ENCODE measurements at regions not wholly inside any gene's neighbourhood (a gene's known extent, or its start where the extent isn't known, plus 50 kb on each side); places are given as distances from the start of the nearest gene placed in this dataset.

DNA sequence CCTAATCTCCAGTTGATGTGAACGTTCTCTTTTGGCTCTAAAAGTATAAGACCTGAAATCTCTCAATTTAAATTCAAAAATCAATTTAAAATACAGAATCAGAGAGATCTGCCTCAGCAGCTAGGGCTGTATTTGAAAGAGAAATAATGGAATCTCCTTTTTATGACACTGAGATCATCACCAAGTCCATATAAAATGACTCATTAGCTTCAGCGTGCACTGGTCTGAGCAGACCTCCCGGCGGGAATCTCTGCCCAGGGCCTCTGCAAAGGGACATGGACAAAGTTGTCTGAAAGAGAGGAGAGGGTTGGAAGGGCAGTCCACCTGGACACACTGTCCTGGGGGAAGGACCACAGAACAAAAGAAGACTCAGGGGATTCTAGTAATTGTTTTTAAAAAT is 855.6 kb downstream of the EFNB2 start:
- no peak for TF ChIP-seq POLR2A (IDR thresholded peaks at IDR 0.05; ENCODE audit: low read depth)
- TF ChIP-seq, protein P1, sequence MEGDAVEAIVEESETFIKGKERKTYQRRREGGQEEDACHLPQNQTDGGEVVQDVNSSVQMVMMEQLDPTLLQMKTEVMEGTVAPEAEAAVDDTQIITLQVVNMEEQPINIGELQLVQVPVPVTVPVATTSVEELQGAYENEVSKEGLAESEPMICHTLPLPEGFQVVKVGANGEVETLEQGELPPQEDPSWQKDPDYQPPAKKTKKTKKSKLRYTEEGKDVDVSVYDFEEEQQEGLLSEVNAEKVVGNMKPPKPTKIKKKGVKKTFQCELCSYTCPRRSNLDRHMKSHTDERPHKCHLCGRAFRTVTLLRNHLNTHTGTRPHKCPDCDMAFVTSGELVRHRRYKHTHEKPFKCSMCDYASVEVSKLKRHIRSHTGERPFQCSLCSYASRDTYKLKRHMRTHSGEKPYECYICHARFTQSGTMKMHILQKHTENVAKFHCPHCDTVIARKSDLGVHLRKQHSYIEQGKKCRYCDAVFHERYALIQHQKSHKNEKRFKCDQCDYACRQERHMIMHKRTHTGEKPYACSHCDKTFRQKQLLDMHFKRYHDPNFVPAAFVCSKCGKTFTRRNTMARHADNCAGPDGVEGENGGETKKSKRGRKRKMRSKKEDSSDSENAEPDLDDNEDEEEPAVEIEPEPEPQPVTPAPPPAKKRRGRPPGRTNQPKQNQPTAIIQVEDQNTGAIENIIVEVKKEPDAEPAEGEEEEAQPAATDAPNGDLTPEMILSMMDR (IDR thresholded peaks at IDR 0.05) = no peak
- TF ChIP-seq EP300 (IDR thresholded peaks at IDR 0.05) = no peak
- TF ChIP-seq POLR2AphosphoS5 (IDR thresholded peaks at IDR 0.05) = no peak

All from esophagus muscularis mucosa (tissue), 4 donors.